Neural cell (in vitro differentiated cells): ENCODE measurements at regions not wholly inside any gene's neighbourhood (a gene's known extent, or its start where the extent isn't known, plus 50 kb on each side); places are given as distances from the start of the nearest gene placed in this dataset.

Experiments
- H2AFZ ChIP-seq: fragments of 200-600, 300-800 bp; sonication (generic), shearing (Covaris generic); 2 replicates; pipeline ENCODE4 v1.6.0; 2014; ENCODE audit warnings: low read depth, mild to moderate bottlenecking, antibody characterized with exemption, low read length, moderate library complexity
- H3F3A ChIP-seq: fragments of 200-600 bp; shearing (Covaris generic); 2 replicates; pipeline ENCODE4 v1.6.1; 2016; ENCODE audit warnings: mild to moderate bottlenecking, moderate library complexity, mixed read lengths, antibody characterized with exemption, low read length; ENCODE audit not compliant: insufficient read depth, poor library complexity, severe bottlenecking
- H3K27ac ChIP-seq: fragments of 200-600, 300-800 bp; sonication (generic), shearing (Covaris generic); 2 replicates; pipeline ENCODE4 v1.5.1; 2014; ENCODE audit warnings: mild to moderate bottlenecking, low read length, moderate library complexity
- H3K27me3 ChIP-seq: fragments of 300-800, 200-600 bp; sonication (generic), shearing (Covaris generic); 2 replicates; pipeline ENCODE4 v1.6.0; 2014; ENCODE audit warnings: mild to moderate bottlenecking, low read depth, low read length, moderate library complexity; ENCODE audit not compliant: insufficient read depth
- H3K36me3 ChIP-seq: fragments of 300-800, 200-600 bp; sonication (generic), shearing (Covaris generic); 2 replicates; pipeline ENCODE4 v1.5.1; 2014; ENCODE audit warnings: mild to moderate bottlenecking, antibody characterized with exemption, low read length, moderate library complexity; ENCODE audit not compliant: insufficient read depth
- H3K4me2 ChIP-seq: fragments of 300-800, 200-600 bp; sonication (generic), shearing (Covaris generic); 2 replicates; pipeline ENCODE4 v1.6.0; 2014; ENCODE audit warnings: mild to moderate bottlenecking, low read length
- H3K4me3 ChIP-seq: fragments of 300-800, 200-600 bp; sonication (generic), shearing (Covaris generic); 2 replicates; pipeline ENCODE4 v1.5.1; 2014; ENCODE audit warnings: mild to moderate bottlenecking, low read length, moderate library complexity
- H3K79me2 ChIP-seq: fragments of 200-600 bp; shearing (Covaris generic); replicated peaks from 2 replicates; pipeline ENCODE4 v1.6.0; 2014; ENCODE audit warnings: mild to moderate bottlenecking, low read length, moderate library complexity; ENCODE audit not compliant: insufficient read depth
- H3K9ac ChIP-seq: fragments of 300-800, 200-600 bp; sonication (generic), shearing (Covaris generic); 2 replicates; pipeline ENCODE4 v1.6.1; 2016; ENCODE audit warnings: mild to moderate bottlenecking, low read length, mixed read lengths
- H3K9me2 ChIP-seq: fragments of 200-600 bp; shearing (Covaris generic); 2 replicates; pipeline ENCODE4 v1.6.1; 2016; ENCODE audit warnings: mild to moderate bottlenecking, low read length, mixed read lengths; ENCODE audit not compliant: insufficient read depth
- H3K9me3 ChIP-seq: fragments of 200-600, 300-800 bp; sonication (generic), shearing (Covaris generic); 2 replicates; pipeline ENCODE4 v1.6.1; 2016; ENCODE audit warnings: mild to moderate bottlenecking, mixed run types, low read length, moderate library complexity, mixed read lengths
- H4K20me1 ChIP-seq: fragments of 200-600 bp; shearing (Covaris generic); 2 replicates; pipeline ENCODE4 v1.6.1; 2016; ENCODE audit warnings: mild to moderate bottlenecking, mixed run types; ENCODE audit not compliant: insufficient read depth
- EP300 ChIP-seq: fragments of 450-650 bp; conservative IDR thresholded peaks from 2 replicates; pipeline ENCODE4 v1.6.1; 2014; ENCODE audit warnings: antibody characterized with exemption, mild to moderate bottlenecking, moderate library complexity; ENCODE audit not compliant: poor library complexity, severe bottlenecking
- EZH2 ChIP-seq: fragments of 200-600, 300-800 bp; shearing (Covaris generic), sonication (generic); IDR thresholded peaks from 2 replicates; pipeline ENCODE4 v1.6.1; 2014; ENCODE audit warnings: antibody characterized with exemption, low read length, borderline replicate concordance, mild to moderate bottlenecking; ENCODE audit not compliant: insufficient read depth, poor library complexity, severe bottlenecking
- MXI1 ChIP-seq: fragments of 450-650 bp; conservative IDR thresholded peaks from 2 replicates; pipeline ENCODE4 v1.6.1; 2014; ENCODE audit warnings: antibody characterized with exemption, mild to moderate bottlenecking; ENCODE audit not compliant: poor library complexity, severe bottlenecking
- POLR2AphosphoS5 ChIP-seq: IDR thresholded peaks from 2 replicates; pipeline ENCODE4 v1.6.1; 2012
- RAD21 ChIP-seq: fragments of 450-650 bp; conservative IDR thresholded peaks from 2 replicates; pipeline ENCODE4 v1.6.1; 2014; ENCODE audit warnings: antibody characterized with exemption, mild to moderate bottlenecking, moderate library complexity
- REST ChIP-seq: IDR thresholded peaks from 2 replicates; pipeline ENCODE4 v1.6.1; 2012; ENCODE audit warnings: borderline replicate concordance
- SMC3 ChIP-seq: fragments of 450-650 bp; conservative IDR thresholded peaks from 2 replicates; pipeline ENCODE4 v1.6.1; 2014; ENCODE audit warnings: antibody characterized with exemption, mild to moderate bottlenecking, moderate library complexity; ENCODE audit not compliant: poor library complexity
- TAF1 ChIP-seq: IDR thresholded peaks from 2 replicates; pipeline ENCODE4 v1.6.1; 2012; ENCODE audit warnings: low read depth
- TF ChIP-seq, protein P1 (sequence below): fragments of 450-650 bp; IDR thresholded peaks from 2 replicates; pipeline ENCODE4 v1.5.1; 2014; ENCODE audit warnings: antibody characterized with exemption, mild to moderate bottlenecking, moderate library complexity; ENCODE audit not compliant: poor library complexity, severe bottlenecking

DNA sequence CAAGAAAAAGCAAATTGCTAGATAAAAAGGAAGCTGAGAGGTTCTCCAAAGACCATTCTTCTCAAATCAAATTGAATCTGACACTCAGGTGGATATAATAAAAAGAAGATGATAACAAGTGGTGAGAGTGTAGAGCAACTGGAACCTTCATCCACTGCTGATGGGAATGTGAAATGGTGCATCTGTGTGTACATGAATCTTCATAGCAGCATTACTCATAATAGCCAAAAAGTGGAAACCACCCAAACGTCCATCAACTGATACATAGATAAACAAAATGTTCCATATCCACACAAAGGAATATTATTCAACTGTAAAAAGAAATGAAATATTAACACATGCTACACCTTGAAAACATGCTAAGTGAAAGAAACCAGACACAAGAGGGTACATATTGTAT is 357.2 kb upstream of the EPHA4 start:
- Histone ChIP-seq H3K9me3 (no peaks in the 10 kb centered on the region), H3K4me2 (no peak overlapping the region), H3K4me3 (no peak overlapping the region), H3F3A (no peaks in the 10 kb centered on the region), H3K27ac (no peak overlapping the region), H3K36me3 (no peaks in the 10 kb centered on the region), H4K20me1 (no peaks in the 10 kb centered on the region), H3K27me3 (no peaks in the 10 kb centered on the region), H3K9me2 (no peaks in the 10 kb centered on the region), H3K79me2 (no peaks in the 10 kb centered on the region), H2AFZ (no peak overlapping the region), H3K9ac (no peak overlapping the region)
- TF ChIP-seq MXI1 (no peak), TAF1 (no peak), EZH2 (no peak), EP300 (no peak), SMC3 (no peak), REST (no peak), RAD21 (no peak)
- TF ChIP-seq, protein P1, sequence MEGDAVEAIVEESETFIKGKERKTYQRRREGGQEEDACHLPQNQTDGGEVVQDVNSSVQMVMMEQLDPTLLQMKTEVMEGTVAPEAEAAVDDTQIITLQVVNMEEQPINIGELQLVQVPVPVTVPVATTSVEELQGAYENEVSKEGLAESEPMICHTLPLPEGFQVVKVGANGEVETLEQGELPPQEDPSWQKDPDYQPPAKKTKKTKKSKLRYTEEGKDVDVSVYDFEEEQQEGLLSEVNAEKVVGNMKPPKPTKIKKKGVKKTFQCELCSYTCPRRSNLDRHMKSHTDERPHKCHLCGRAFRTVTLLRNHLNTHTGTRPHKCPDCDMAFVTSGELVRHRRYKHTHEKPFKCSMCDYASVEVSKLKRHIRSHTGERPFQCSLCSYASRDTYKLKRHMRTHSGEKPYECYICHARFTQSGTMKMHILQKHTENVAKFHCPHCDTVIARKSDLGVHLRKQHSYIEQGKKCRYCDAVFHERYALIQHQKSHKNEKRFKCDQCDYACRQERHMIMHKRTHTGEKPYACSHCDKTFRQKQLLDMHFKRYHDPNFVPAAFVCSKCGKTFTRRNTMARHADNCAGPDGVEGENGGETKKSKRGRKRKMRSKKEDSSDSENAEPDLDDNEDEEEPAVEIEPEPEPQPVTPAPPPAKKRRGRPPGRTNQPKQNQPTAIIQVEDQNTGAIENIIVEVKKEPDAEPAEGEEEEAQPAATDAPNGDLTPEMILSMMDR, result no peak

- H3K27ac ChIP-seq, result no peak overlapping the region
- no peaks in the 10 kb centered on the region for H3K9me3 ChIP-seq
- H3K27me3 ChIP-seq, result no peaks in the 10 kb centered on the region
- H3F3A ChIP-seq, result no peaks in the 10 kb centered on the region
- H3K9me2 ChIP-seq, result no peaks in the 10 kb centered on the region
- no peak overlapping the region for H3K4me3 ChIP-seq
- no peak overlapping the region for H2AFZ ChIP-seq
- peak; percentile 53 for TF ChIP-seq EP300
- TF ChIP-seq EZH2, result no peak
- peak; percentile 52 for TF ChIP-seq POLR2AphosphoS5
- no peak overlapping the region for H3K4me2 ChIP-seq
- H3K9ac ChIP-seq, result no peak overlapping the region
- no peaks in the 10 kb centered on the region for H3K79me2 ChIP-seq
- H3K36me3 ChIP-seq, result no peaks in the 10 kb centered on the region
- H4K20me1 ChIP-seq, result no peaks in the 10 kb centered on the region
Measured at GRCh38 chr2:221926327-221926726, 354.2 kb upstream of the EPHA4 start.

DNA sequence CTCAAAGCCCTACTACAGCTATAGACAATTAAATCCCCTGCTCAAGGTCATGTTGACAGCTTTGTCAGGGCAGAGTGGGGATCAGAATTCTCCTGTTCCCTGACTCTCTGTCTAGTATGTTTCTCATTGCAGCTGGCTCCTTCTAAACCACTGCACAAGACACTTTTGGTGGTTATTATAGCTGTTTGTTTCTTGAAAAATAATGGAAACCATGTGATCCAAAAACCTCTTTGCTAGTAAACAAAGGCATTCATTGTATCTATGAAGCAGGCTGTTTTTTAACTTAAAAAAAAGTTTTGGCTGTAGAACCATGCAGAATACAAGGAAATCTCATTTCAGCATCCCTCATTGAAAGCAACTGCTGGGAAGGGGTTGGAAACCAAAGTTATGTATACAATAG is 352.5 kb upstream of the EPHA4 start:
- Histone ChIP-seq H3K9ac (no peak overlapping the region), H3K27ac (no peak overlapping the region), H3K9me2 (no peaks in the 10 kb centered on the region), H3K4me2 (no peak overlapping the region), H3K27me3 (no peaks in the 10 kb centered on the region), H3K9me3 (no peaks in the 10 kb centered on the region), H4K20me1 (no peaks in the 10 kb centered on the region), H3F3A (no peaks in the 10 kb centered on the region), H2AFZ (no peak overlapping the region), H3K36me3 (no peaks in the 10 kb centered on the region), H3K4me3 (no peak overlapping the region), H3K79me2 (no peaks in the 10 kb centered on the region)
- no peak for TF ChIP-seq RAD21
- TF ChIP-seq EP300, result no peak
- no peak for TF ChIP-seq POLR2AphosphoS5
- no peak for TF ChIP-seq SMC3
- no peak for TF ChIP-seq REST
